HepG2 (cell line): ENCODE measurements at regions not wholly inside any gene's neighbourhood (a gene's known extent, or its start where the extent isn't known, plus 50 kb on each side); places are given as distances from the start of the nearest gene placed in this dataset.

Experiments
- MAX ChIP-seq: IDR thresholded peaks from 2 replicates; pipeline ENCODE4 v1.6.1; 2012; ENCODE audit warnings: inconsistent platforms
- MTF2 ChIP-seq: sonication (generic); formaldehyde crosslinking; IDR thresholded peaks from 2 replicates; pipeline ENCODE4 v1.5.0; 2020; ENCODE audit warnings: missing genetic modification reagents, borderline replicate concordance
- TAF15 ChIP-seq: fragments of 200-400 bp; formaldehyde crosslinking; IDR thresholded peaks from one replicate; pipeline ENCODE4 v1.6.1; 2018; ENCODE audit warnings: mild to moderate bottlenecking, low read depth, low read length; ENCODE audit not compliant: poor library complexity, severe bottlenecking
- ZMAT3 ChIP-seq: sonication (generic); formaldehyde crosslinking; conservative IDR thresholded peaks from 2 replicates; pipeline ENCODE4 v1.7.0; 2021; ENCODE audit warnings: missing genetic modification reagents
- ZNF18 ChIP-seq: sonication (generic); formaldehyde crosslinking; IDR thresholded peaks from 2 replicates; pipeline ENCODE4 v1.8.0; 2022; ENCODE audit warnings: mild to moderate bottlenecking, missing genetic modification reagents; ENCODE audit not compliant: insufficient replicate concordance
- TF ChIP-seq, protein P1 (sequence below): sonication (generic); formaldehyde crosslinking; conservative IDR thresholded peaks from 2 replicates; pipeline ENCODE4 v1.4.0; 2020; ENCODE audit warnings: missing genetic modification reagents
- TF ChIP-seq, protein P2 (sequence below): sonication (generic); formaldehyde crosslinking; IDR thresholded peaks from 2 replicates; pipeline ENCODE4 v1.5.0; 2020; ENCODE audit warnings: mild to moderate bottlenecking, missing genetic modification reagents, moderate library complexity
- TF ChIP-seq, protein P3 (sequence below): sonication (generic); formaldehyde crosslinking; IDR thresholded peaks from 2 replicates; pipeline ENCODE4 v1.5.0; 2020; ENCODE audit warnings: mild to moderate bottlenecking, missing genetic modification reagents
- TF ChIP-seq, protein P4 (sequence below): sonication (generic); formaldehyde crosslinking; IDR thresholded peaks from 2 replicates; pipeline ENCODE4 v1.4.0; 2020; ENCODE audit warnings: missing genetic modification reagents

DNA sequence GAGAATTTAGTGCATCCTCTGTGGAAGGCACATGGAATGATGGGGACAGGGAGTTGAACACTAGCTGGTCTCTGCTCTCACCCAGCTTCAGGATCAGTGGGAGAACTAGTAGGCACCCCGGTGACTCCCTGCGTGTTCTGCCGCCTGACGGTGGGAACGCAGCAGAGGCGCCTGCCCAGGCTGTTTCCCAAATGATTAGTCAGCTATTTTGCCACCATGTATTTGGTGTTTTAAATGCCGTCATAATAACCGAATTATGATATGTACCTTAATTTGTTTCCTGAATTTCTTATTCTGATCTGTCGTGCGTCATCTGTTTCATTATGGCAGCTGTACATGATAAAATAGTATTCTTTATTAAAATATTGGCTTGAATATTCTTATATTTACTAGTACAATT lies 115.9 kb upstream of the GJB6 start:
- TF ChIP-seq, protein P1, sequence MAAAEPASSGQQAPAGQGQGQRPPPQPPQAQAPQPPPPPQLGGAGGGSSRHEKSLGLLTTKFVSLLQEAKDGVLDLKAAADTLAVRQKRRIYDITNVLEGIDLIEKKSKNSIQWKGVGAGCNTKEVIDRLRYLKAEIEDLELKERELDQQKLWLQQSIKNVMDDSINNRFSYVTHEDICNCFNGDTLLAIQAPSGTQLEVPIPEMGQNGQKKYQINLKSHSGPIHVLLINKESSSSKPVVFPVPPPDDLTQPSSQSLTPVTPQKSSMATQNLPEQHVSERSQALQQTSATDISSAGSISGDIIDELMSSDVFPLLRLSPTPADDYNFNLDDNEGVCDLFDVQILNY, result no peak
- TF ChIP-seq MTF2 (CRISPR knock-in tag) (no peak), ZNF18 (CRISPR knock-in tag) (no peak), ZMAT3 (no peak), MAX (no peak), TAF15 (no peak)
- TF ChIP-seq, protein P2, sequence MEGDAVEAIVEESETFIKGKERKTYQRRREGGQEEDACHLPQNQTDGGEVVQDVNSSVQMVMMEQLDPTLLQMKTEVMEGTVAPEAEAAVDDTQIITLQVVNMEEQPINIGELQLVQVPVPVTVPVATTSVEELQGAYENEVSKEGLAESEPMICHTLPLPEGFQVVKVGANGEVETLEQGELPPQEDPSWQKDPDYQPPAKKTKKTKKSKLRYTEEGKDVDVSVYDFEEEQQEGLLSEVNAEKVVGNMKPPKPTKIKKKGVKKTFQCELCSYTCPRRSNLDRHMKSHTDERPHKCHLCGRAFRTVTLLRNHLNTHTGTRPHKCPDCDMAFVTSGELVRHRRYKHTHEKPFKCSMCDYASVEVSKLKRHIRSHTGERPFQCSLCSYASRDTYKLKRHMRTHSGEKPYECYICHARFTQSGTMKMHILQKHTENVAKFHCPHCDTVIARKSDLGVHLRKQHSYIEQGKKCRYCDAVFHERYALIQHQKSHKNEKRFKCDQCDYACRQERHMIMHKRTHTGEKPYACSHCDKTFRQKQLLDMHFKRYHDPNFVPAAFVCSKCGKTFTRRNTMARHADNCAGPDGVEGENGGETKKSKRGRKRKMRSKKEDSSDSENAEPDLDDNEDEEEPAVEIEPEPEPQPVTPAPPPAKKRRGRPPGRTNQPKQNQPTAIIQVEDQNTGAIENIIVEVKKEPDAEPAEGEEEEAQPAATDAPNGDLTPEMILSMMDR (CRISPR knock-in tag), result no peak
- TF ChIP-seq, protein P3, sequence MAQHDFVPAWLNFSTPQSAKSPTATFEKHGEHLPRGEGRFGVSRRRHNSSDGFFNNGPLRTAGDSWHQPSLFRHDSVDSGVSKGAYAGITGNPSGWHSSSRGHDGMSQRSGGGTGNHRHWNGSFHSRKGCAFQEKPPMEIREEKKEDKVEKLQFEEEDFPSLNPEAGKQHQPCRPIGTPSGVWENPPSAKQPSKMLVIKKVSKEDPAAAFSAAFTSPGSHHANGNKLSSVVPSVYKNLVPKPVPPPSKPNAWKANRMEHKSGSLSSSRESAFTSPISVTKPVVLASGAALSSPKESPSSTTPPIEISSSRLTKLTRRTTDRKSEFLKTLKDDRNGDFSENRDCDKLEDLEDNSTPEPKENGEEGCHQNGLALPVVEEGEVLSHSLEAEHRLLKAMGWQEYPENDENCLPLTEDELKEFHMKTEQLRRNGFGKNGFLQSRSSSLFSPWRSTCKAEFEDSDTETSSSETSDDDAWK (CRISPR knock-in tag), result no peak
- TF ChIP-seq, protein P4, sequence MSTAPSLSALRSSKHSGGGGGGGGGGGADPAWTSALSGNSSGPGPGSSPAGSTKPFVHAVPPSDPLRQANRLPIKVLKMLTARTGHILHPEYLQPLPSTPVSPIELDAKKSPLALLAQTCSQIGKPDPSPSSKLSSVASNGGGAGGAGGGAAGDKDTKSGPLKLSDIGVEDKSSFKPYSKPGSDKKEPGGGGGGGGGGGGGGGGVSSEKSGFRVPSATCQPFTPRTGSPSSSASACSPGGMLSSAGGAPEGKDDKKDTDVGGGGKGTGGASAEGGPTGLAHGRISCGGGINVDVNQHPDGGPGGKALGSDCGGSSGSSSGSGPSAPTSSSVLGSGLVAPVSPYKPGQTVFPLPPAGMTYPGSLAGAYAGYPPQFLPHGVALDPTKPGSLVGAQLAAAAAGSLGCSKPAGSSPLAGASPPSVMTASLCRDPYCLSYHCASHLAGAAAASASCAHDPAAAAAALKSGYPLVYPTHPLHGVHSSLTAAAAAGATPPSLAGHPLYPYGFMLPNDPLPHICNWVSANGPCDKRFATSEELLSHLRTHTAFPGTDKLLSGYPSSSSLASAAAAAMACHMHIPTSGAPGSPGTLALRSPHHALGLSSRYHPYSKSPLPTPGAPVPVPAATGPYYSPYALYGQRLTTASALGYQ, result no peak
